SK-MEL-5 (cell line): ENCODE measurements at regions not wholly inside any gene's neighbourhood (a gene's known extent, or its start where the extent isn't known, plus 50 kb on each side); places are given as distances from the start of the nearest gene placed in this dataset.
"Not testable (repeated sequence)": the region's sequence is repeated elsewhere in the genome, so short reads cannot be mapped to it uniquely, and the experiment has no call there.

Experiments used
- DNase-seq: peaks from one replicate; pipeline ENCODE4 v3.0.0-alpha.2; 2016; ENCODE audit warnings: low read depth, low spot score
- in situ Hi-C: cut with HindIII; loops from 2 replicates; pipeline ENCODE4 v1.10.0; 2016; ENCODE audit warnings: low sequenced_read_pairs, high pct_unique_total_duplicates, low pct_unique_long_range_greater_than_20kb

GRCh38 chr16:79395591-79395990 lies 204.9 kb downstream of the MAF start:
- in situ Hi-C loops = no loop called here
- no peak for DNase-seq

DNA sequence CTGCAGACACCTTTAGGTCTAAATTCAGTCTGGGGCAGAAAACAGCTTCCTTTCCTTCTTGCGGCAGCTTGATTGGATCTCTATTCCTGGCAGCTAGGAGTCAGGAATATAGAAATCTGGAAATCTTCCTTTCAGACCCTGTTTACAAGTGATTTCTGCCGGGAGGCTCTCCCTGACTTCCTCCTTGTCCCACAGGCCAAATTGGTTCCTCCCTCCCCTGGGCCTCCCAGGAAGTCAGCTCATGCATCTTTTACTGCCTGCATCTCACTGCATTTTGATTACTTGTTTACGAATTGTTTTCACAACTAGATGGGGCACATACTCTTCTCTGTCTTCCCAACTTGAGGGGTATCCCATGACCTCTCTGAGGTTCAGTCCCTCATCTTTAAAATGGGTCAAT lies 206.3 kb downstream of the MAF start:
- no peak for DNase-seq
- in situ Hi-C loops = no loop called here

DNA sequence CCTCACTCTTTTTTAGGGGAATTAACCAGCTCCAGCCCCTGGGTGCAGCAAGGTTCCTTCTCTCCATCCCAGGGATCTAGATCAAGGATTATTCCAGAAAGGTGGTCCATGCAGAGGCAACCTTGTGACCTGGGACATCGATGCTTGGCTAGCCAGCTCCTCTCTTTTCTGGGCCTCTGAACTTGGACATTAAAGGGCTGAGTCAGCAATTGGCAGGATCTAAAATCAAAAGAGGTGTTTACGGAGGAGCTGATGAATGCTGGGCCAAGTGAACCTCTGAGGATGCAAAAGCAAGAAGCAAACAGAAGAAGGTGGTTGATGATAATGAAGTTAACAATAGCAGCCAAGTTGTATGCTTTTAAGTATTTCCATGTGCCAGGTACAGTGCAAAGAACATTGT lies 207.0 kb downstream of the MAF start:
- in situ Hi-C loops = no loop called here
- no peak for DNase-seq

DNA sequence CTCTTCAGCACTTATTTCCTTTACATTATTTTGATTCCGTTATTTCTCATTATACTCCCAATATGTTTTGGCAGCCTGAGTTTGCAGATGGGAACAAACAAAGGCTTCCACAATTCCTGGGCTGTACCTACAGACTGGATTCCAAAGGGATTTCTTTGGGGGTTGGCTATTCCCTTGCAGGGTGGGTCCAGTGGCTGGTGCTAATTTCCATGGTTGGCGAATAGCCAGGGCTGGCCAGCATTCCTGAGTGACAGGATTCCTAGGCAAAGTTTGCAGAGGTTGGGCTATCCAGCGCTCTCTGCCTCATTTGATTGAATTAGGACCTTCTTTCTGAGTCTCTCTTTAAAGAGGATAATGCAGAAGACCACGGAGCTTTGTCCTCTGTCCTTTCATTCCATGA lies 207.4 kb downstream of the MAF start:
- in situ Hi-C loops = no loop called here

DNA sequence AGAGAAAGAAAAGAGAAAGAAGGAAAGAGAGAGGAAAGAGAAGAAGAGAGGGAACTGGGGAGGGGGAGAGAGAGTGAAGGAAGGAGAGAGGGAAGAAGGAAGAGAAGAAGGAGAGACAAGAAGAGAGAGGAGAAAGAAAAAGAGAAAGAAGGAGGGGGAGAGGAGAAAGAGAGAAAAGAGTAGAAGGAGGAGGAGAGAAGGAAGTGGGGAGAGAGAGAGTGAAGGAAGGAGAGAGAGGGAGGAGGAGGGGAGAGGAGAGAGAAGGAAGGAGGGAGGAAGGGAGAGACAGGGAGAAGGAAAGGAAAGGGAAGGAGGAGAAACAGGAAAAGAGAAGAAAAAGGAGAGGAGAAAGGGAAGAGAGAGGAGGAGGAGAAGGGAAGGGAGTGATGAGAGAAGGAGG lies 208.5 kb downstream of the MAF start:
- no peak for DNase-seq
- in situ Hi-C loops = no loop called here

More for the DNA sequence above, 207.4 kb downstream of the MAF start:
- DNase-seq = no peak

DNA sequence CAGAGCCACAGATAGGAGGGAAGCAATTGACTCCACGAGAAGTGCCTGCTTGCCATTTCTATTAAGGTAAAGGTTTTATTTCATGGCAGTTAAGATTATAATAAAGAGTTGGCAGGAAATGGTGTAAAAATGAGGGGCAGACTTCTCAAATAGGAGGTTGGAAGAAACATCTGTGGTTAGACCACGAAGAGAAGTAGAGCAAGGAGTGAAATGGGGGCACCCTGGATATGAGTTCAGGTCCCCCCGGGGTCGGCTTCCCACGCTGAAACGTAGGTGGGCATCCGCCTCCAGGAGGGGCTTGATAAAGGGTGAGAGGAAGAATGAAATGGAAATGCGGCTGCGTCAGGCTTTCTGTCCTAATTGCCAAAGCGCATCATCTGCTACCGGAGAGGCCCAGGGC lies 209.1 kb downstream of the MAF start:
- in situ Hi-C loops = no loop called here

DNA sequence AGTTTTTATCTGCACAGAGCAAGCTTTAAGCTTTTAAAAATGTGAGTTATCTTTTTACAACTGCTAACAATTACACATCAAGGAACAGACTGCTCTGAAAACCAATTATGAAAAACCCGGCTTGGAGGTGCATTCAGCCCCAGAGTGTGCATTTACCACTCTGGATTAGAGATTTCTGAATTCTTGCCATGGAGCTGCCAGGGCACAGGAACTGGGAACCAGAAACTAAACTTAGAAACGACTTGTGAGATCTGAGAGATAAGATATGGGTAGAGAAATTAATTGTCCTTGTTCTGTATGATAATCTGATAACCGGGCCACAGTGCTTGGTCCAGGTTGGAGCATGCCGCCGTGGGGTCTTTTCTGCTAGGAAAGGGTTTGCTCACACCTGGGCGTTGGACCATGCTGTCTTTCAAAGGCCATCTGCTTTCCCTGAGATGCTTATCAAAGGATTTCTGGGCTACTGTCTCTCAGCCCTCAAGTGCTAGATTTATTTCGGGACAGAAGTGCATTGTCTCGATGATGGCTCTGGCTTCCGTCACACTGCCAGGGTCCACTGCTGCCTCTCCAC lies 210.0 kb downstream of the MAF start:
- DNase-seq = no peak
- in situ Hi-C loops = no loop called here

More for the DNA sequence above, 209.1 kb downstream of the MAF start:
- DNase-seq = no peak

GRCh38 chr16:79388396-79388795 lies 212.1 kb downstream of the MAF start:
- DNase-seq = no peak
- in situ Hi-C loops = no loop called here

GRCh38 chr16:79386299-79386698 lies 214.2 kb downstream of the MAF start:
- in situ Hi-C loops = no loop called here
- no peak for DNase-seq

DNA sequence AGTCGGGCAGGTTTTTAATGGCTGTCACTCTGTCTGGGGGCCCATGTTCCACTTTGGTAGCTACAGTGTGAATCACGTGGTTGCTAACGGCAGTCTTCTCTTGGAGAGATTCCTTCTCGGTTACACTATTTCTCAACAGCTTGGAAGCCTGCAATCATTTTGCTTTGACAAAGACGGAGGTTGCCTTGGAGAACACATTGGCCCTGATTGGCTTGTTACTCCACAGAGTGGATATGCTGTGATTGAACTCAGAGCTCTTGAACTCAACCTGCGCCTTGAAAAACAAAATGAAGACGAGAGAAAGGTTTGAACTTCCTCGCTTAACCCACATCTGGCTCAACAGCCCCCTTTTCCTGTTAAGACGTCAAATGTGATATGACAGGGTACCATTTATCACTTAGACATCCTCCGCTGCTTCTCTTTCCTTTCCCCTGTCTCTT lies 218.9 kb downstream of the MAF start:
- DNase-seq = peak; percentile 41
- in situ Hi-C loops = no loop called here

- peak; percentile 84 for DNase-seq
- in situ Hi-C loops = no loop called here
Observed at GRCh38 chr16:79380995-79381602, 219.4 kb downstream of the MAF start.

DNA sequence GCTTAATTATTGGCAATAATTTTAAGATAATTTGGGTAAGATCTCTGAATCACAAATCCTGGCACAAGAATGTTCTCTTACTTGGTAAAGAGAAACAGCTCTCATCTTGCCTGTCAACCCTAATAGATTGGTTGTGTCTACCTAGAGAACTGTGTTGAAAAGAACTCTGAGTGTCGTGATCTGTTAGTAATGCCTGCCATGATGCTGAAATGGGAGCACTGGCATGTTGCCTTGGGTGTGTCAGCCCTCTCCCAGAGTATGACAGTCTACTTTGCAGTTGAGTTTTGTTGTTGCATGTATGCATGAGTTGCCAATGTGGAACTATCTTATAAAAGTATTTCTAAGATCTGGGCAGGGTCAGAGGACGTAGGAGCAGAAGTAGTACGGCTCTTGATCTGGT lies 221.4 kb downstream of the MAF start:
- DNase-seq = no peak
- in situ Hi-C loops = no loop called here

DNA sequence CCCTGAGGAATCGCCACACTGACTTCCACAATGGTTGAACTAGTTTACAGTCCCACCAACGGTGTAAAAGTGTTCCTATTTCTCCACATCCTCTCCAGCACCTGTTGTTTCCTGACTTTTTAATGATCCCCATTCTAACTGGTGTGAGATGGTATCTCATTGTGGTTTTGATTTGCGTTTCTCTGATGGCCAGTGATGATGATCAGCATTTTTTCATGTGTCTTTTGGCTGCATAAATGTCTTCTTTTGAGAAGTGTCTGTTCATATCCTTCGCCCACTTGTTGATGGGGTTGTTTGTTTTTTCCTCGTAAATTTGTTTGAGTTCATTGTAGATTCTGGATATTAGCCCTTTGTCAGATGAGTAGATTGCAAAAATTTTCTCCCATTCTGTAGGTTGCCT lies 223.5 kb downstream of the MAF start:
- DNase-seq, in situ Hi-C loops: not testable (repeated sequence)

- no peak for DNase-seq
- in situ Hi-C loops = no loop called here
Observed at GRCh38 chr16:79375351-79375750, 225.2 kb downstream of the MAF start.

DNA sequence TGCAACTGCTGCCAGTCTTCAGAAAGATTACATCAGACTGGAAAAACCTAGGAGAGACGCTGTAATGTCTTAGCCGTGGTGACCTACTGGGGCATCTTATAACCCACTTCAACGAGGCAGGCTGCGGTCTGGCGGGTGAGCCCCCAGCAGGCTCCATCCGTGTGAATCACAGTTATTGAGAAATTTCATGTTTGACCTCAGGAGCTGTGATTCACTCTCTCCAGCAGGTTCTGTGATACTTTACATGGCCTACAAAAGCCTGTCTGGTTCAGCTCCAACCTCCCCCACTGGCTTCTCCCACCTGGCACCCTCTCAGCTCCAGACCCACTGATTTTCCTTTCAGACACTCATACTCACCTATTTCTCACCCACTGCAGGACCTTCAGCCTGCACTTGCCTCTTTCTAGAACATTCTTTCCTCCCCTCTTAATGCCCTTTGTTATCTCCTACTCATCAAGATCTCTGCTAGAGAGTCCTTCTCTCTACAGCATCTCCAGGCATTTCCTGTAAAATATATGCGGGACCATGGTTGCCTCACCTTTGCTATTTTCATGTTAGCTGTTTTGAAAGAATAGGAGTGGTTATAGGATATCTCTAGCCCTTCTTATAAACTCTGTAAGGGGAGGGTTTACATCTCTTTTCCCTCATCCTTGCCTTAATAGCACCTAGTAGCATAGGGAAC lies 227.9 kb downstream of the MAF start:
- in situ Hi-C loops = no loop called here
- DNase-seq = no peak

DNA sequence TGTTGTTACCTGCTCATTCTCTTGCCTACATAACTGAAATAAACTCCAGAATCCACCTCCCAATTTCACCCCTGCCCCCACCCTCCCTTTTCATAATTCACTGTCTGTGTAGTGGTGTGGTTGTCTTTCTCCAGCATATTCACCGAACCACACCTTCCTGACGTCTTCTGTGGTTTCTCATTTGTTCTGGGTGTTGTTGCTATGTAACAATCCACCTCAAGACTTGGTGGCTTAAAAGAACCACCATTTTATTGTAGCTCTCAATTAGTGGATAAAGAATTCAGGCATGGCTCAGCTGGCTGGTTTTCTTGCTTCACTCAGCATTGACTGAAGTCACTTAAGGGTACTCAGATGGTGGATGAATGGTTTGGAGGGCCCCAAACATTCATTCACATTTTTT lies 229.8 kb downstream of the MAF start:
- no peak for DNase-seq
- in situ Hi-C loops = no loop called here

DNA sequence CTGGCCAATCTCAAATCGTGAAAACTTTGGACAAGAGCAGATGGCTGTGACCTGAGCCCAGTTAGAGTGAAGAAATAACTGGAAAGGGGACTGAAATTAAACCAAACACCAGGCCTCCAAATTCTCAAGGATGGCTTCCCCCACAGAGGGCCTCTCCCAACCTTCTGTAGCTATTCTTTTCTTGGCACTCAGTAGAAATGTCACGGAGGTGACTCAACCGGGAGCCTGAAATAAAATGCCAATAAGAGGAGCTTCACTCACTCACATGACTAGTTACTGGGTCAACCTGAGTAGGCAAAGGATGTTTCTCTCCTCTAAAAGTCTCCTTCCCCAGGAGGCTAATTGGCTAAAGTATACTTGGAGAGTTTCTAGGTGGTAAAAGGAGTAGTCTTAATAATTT lies 230.7 kb downstream of the MAF start:
- DNase-seq = no peak
- in situ Hi-C loops = no loop called here

DNA sequence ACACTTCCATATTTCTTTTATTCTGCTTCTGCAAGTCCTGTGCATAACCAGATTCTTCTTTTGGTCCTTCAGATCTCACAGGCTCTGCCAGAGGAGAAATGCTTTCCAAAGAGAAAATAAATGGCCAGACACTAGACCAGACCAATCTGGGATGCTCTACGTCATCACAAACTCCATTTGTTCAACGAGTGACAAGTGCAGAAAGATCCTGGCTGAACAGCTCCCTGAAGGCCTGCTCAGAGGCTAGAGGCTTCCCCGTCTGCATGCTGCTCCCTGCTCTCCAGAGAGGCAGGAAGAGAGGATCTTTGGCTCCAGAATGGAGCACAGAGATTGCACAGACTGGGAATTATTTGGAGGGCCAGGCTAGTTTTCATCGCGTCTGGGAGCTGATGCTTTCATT lies 232.7 kb downstream of the MAF start:
- in situ Hi-C loops = no loop called here
- no peak for DNase-seq

DNA sequence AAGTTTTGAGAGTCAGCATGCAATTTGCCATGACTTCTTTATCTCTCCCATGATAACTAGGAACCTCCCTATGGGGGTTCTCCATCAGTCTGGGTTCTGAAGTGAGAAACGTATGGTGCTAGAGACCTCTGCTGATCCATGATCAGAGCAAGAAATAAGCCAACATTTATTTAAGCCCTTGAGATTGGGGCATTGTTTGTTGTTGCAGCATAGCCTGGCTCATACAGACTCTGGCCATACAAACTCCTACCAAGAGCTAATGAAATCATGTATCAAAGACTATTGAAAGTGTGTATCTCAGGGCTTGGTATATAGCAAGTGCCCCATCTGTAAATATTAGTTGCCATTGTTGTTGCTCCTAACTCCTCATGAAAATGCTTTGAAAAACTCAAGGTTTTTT lies 233.9 kb downstream of the MAF start:
- in situ Hi-C loops = no loop called here
- DNase-seq = no peak
